ENCODE measurements at regions not wholly inside any gene's neighbourhood (a gene's known extent, or its start where the extent isn't known, plus 50 kb on each side); places are given as distances from the start of the nearest gene placed in this dataset.

GRCh38 chr12:61750604-61751003 lies 509.6 kb upstream of the USP15 start:
- no peak overlapping the region for H3K27ac ChIP-seq
- H3K36me3 ChIP-seq (replicated peaks): no peaks in the 10 kb centered on the region
- H3K4me3 ChIP-seq (ENCODE audit: low read depth, low read length): no peak overlapping the region
- no peaks in the 10 kb centered on the region for H3K27me3 ChIP-seq (replicated peaks)
- DNase-seq: no peak
- in situ Hi-C loops (cut with HindIII; ENCODE audit: low pct_ligation_motif_present, low sequenced_read_pairs): no loop called here
- no peak for TF ChIP-seq CTCF (IDR thresholded peaks at IDR 0.05; ENCODE audit: low read depth, low read length, missing control alignments)

- in situ Hi-C loops (cut with HindIII; ENCODE audit: low pct_ligation_motif_present, low sequenced_read_pairs): no loop called here
- Histone ChIP-seq H3K27me3 (replicated peaks) (no peaks in the 10 kb centered on the region), H3K4me3 (ENCODE audit: low read depth, low read length) (no peak overlapping the region), H3K27ac (no peak overlapping the region), H3K36me3 (replicated peaks) (no peaks in the 10 kb centered on the region)
- no peak for DNase-seq
- TF ChIP-seq CTCF (IDR thresholded peaks at IDR 0.05; ENCODE audit: low read depth, low read length, missing control alignments): no peak
These were observed 506.0 kb upstream of the USP15 start for GRCh38 chr12:61754214-61754613.

GRCh38 chr12:61757831-61758505 lies 502.2 kb upstream of the USP15 start:
- Histone ChIP-seq H3K36me3 (replicated peaks) (no peaks in the 10 kb centered on the region), H3K27me3 (replicated peaks) (no peaks in the 10 kb centered on the region), H3K27ac (peak overlapping the region; percentile 18), H3K4me3 (ENCODE audit: low read depth, low read length) (no peak overlapping the region)
- peak; percentile 13 for DNase-seq
- no peak for TF ChIP-seq CTCF (IDR thresholded peaks at IDR 0.05; ENCODE audit: low read depth, low read length, missing control alignments)
- in situ Hi-C loops (cut with HindIII; ENCODE audit: low pct_ligation_motif_present, low sequenced_read_pairs): no loop called here

GRCh38 chr12:61758661-61759060 lies 501.5 kb upstream of the USP15 start:
- in situ Hi-C loops (cut with HindIII; ENCODE audit: low pct_ligation_motif_present, low sequenced_read_pairs): no loop called here
- Histone ChIP-seq H3K36me3 (replicated peaks) (no peaks in the 10 kb centered on the region), H3K4me3 (ENCODE audit: low read depth, low read length) (no peak overlapping the region), H3K27me3 (replicated peaks) (no peaks in the 10 kb centered on the region), H3K27ac (peak overlapping the region; percentile 18)
- no peak for TF ChIP-seq CTCF (IDR thresholded peaks at IDR 0.05; ENCODE audit: low read depth, low read length, missing control alignments)
- peak; percentile 3 for DNase-seq

GRCh38 chr12:61765926-61766325 lies 494.3 kb upstream of the USP15 start:
- no peak for DNase-seq
- Histone ChIP-seq H3K27ac (no peak overlapping the region), H3K36me3 (replicated peaks) (no peaks in the 10 kb centered on the region), H3K27me3 (replicated peaks) (no peaks in the 10 kb centered on the region), H3K4me3 (ENCODE audit: low read depth, low read length) (no peak overlapping the region)
- in situ Hi-C loops (cut with HindIII; ENCODE audit: low pct_ligation_motif_present, low sequenced_read_pairs): no loop called here
- TF ChIP-seq CTCF (IDR thresholded peaks at IDR 0.05; ENCODE audit: low read depth, low read length, missing control alignments): no peak

- TF ChIP-seq CTCF (IDR thresholded peaks at IDR 0.05; ENCODE audit: low read depth, low read length, missing control alignments): no peak
- in situ Hi-C loops (cut with HindIII; ENCODE audit: low pct_ligation_motif_present, low sequenced_read_pairs): no loop called here
- no peak for DNase-seq
These were observed 479.8 kb upstream of the USP15 start for GRCh38 chr12:61780435-61780834.

More at GRCh38 chr12:61780435-61780834, 479.8 kb upstream of the USP15 start:
- Histone ChIP-seq H3K36me3 (replicated peaks) (no peaks in the 10 kb centered on the region), H3K4me3 (ENCODE audit: low read depth, low read length) (no peak overlapping the region), H3K27me3 (replicated peaks) (no peaks in the 10 kb centered on the region), H3K27ac (no peak overlapping the region)

Measured in brain microvascular endothelial cell (primary cell).